ENCODE measurements at regions not wholly inside any gene's neighbourhood (a gene's known extent, or its start where the extent isn't known, plus 50 kb on each side); places are given as distances from the start of the nearest gene placed in this dataset.
"Not testable (repeated sequence)": the region's sequence is repeated elsewhere in the genome, so short reads cannot be mapped to it uniquely, and the experiment has no call there.

GRCh38 chr5:136738829-136739228 lies 373.5 kb upstream of the TRPC7 start:
- ATAC-seq: no peak

- no peak for ATAC-seq
These were observed 370.7 kb upstream of the TRPC7 start for GRCh38 chr5:136736021-136736420.

GRCh38 chr5:136735611-136736010 lies 370.3 kb upstream of the TRPC7 start:
- not testable (repeated sequence) for ATAC-seq

- no peak for ATAC-seq
These were observed 369.3 kb upstream of the TRPC7 start for GRCh38 chr5:136734628-136735027.

GRCh38 chr5:136732751-136733150 lies 367.4 kb upstream of the TRPC7 start:
- ATAC-seq: no peak

DNA sequence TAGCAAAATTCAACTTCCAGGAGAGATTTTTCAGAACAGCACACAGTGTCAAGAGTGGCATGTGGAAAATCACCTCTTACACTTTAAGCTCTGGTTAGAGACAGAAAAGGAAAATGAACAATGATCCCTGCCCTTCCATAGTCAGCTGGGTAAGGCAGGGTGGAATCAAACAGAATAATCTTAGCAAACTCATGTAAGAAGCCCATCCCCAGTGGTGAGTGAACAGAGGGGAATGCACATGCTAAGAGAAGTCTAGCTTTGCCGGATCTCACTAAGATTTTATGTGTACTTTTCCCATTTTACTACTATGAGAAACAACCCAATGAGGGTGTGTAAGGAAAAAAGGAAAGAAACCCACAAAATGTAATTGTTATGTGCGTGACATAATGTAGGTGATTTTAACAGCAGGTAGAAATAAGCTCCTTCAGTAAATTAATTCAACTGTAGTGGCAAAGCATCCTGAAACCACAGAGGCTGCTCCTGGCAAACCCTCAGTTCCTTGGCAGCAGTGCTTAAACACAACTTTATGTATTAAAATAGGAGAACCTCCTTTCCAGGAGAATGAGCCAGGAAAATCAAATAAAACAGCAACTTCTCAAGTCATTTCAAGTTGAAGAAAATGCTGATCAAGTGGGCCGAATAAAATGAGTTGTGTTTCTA lies 366.0 kb upstream of the TRPC7 start:
- no peak for ATAC-seq

- no peak for ATAC-seq
These were observed 365.1 kb upstream of the TRPC7 start for GRCh38 chr5:136730426-136730825.

- no peak for ATAC-seq
These were observed 364.6 kb upstream of the TRPC7 start for GRCh38 chr5:136729901-136730355.

GRCh38 chr5:136726506-136726905 lies 361.2 kb upstream of the TRPC7 start:
- ATAC-seq: no peak

- ATAC-seq: peak; percentile 52
These were observed 358.8 kb upstream of the TRPC7 start for GRCh38 chr5:136724161-136724560.

GRCh38 chr5:136722581-136722980 lies 357.2 kb upstream of the TRPC7 start:
- no peak for ATAC-seq

DNA sequence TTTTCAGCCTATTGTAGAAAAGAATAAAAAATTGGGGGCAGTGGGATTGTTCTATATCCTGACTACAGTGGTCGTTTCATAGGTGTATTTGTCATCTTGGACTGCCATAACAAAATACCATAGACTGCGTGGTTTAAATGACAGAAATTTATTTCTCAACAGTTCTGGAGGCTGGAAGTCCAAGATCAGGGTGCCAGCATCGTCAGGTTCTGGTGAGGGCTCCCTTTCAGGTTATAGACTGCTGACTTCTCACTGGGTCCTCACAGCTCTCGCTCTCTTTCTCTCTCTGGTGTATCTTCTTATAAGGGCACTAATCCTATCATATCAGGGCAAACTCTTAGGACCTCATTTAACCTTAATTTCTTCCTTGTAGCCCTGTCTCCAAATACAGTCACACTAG lies 356.7 kb upstream of the TRPC7 start:
- ATAC-seq: no peak

DNA sequence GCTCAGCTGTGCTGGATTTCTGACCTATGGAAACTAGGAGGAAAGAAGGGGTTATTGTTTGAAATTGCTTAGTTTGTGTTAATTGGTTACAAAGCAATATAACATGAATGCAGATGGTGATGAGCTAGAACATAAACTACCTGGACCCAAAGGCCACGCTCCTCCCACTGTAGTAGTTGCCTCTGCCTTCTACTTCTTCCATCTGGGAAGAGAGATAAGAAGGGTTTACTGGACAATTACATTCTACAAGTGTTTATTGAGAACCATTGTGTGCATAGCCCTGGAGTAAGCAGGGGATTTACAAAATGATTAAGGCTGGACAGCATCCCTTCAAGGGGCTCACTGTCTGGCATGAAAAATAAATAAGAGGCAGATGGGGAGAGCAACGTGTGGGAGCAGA lies 355.3 kb upstream of the TRPC7 start:
- ATAC-seq: no peak

DNA sequence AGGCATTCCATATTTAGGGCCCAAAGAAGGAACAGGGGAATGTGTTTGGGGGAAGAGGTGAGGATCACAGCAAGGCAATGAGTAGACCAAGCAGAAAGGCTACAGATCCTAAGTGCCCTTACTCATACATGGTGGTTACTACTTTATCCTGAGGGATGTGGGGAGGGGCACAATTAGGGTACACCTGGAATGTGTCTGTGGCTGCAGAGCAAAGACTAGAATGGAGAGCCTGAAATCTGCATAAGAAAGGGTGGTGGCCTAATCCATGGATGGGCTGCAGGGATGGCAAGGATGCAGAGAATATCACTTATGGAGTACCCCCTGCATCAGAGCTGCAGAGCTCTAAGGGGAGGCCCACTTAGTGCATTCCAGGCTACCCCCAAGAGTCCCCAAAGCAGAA lies 352.6 kb upstream of the TRPC7 start:
- ATAC-seq: no peak

DNA sequence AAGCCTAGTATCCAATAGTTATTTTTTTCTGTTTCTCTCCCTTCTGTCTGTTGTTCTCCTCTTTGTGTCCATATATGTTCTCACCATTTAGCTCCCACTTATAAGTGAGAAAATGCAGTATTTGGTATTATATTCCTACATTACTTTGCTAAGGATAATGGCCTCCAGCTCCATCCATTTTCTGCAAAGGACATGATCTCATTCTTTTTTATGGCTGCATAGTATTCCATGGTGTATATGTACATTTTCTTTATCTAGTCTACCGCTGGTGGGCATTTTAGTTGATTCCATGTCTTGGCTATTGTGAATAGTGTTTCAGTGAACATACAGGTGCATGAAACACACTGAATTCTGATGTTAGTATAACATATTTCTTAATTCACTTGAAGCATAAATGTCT lies 348.9 kb upstream of the TRPC7 start:
- ATAC-seq: no peak

GRCh38 chr5:136712628-136713027 lies 347.3 kb upstream of the TRPC7 start:
- ATAC-seq: no peak

- ATAC-seq: no peak
These were observed 345.5 kb upstream of the TRPC7 start for GRCh38 chr5:136710834-136711233.

DNA sequence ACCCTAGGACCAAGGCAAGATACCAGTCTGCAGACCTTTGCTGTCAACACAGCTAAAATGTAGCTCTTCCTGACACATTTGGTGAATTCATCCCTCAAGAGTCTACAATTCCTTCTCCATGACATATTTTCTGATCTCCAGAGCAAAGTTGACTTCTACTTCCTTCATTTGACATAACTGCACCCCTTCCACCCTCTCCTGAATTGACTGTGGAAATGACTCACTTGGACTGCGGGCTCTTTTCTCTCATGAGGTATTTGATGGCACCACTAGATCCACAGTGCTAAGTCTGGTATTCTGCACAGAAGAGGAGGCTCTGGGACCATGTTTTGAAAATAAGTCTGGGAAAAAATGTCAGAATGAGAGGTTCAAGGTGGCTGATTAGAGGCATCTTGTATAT lies 338.4 kb upstream of the TRPC7 start:
- no peak for ATAC-seq

- ATAC-seq: no peak
These were observed 337.7 kb upstream of the TRPC7 start for GRCh38 chr5:136703036-136703435.

- ATAC-seq: no peak
These were observed 335.8 kb upstream of the TRPC7 start for GRCh38 chr5:136701191-136701590.

GRCh38 chr5:136699651-136700050 lies 334.3 kb upstream of the TRPC7 start:
- ATAC-seq: no peak

DNA sequence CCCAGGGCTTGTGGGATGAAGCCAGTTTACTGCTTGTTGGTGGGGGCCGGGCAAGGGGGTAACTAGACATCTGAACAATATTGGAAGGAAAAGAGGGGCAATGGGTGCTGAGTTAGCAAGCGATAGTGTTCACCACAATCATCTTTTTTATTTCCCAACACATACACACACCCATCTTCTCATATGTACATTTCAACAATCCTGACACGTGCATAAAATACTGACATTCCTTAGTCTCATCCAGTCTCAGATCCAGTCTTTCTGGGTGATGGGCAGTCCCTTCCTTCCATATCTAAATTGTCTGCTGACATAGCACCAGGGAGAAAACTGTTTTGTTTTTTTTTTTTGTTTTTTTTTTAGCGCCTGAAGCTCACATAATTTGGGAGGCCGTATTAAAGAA lies 333.6 kb upstream of the TRPC7 start:
- ATAC-seq: no peak

DNA sequence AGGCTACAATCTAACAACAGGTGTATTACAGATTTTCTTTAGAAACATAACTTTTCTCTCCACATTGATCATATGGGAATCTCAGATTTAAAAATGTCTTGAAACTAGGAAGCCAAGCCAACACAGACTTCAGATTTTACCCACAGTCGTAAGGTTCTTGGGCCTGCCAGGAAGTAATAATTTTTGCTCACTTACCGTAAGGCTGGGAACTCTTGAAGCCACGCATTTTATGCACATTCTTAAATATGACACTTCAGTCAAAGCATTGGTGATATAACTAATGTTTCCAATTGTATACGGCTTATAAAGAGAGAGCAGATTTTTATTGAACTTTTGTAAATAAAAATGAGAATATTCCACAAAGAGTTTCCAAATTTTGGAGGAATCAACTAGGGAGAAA lies 328.9 kb upstream of the TRPC7 start:
- no peak for ATAC-seq

DNA sequence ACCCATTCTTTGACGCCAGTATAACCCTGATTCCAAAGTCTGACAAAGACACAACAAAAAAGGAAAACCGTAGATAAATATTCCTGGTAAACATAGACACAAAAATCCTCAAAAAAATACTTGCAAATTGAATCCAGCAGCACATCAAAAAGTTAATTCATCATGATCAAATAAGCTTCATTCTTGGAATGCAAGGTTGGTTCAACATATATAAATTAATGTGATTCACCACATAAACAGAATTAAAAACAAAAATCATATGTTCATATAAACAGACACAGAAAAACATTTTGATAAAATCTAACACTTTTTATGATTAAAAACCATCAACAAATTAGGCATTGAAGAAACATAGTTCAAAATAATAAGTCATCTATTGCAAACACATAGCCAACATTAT lies 324.2 kb upstream of the TRPC7 start:
- ATAC-seq: no peak

GRCh38 chr5:136686192-136686872 lies 321.0 kb upstream of the TRPC7 start:
- peak; percentile 38 for ATAC-seq
